ENCODE measurements at regions not wholly inside any gene's neighbourhood (a gene's known extent, or its start where the extent isn't known, plus 50 kb on each side); places are given as distances from the start of the nearest gene placed in this dataset.

GRCh38 chr6:8674126-8674525, 238.8 kb upstream of the SLC35B3 start:
- DNase-seq: no peak

GRCh38 chr6:8672882-8673281, 237.5 kb upstream of the SLC35B3 start:
- DNase-seq: no peak

GRCh38 chr6:8670792-8671191, 235.4 kb upstream of the SLC35B3 start:
- no peak for DNase-seq

- DNase-seq: no peak
Measured at GRCh38 chr6:8664700-8665099, 229.4 kb upstream of the SLC35B3 start.

- no peak for DNase-seq
Measured at GRCh38 chr6:8664070-8664469, 228.7 kb upstream of the SLC35B3 start.

GRCh38 chr6:8659404-8660189, 224.3 kb upstream of the SLC35B3 start:
- DNase-seq: no peak

- no peak for DNase-seq
Measured at GRCh38 chr6:8658416-8658815, 223.1 kb upstream of the SLC35B3 start.

- no peak for DNase-seq
Measured at GRCh38 chr6:8657522-8657921, 222.2 kb upstream of the SLC35B3 start.

- DNase-seq: no peak
Measured at GRCh38 chr6:8655670-8656454, 220.5 kb upstream of the SLC35B3 start.

- DNase-seq: no peak
Measured at GRCh38 chr6:8652710-8653109, 217.4 kb upstream of the SLC35B3 start.

- no peak for DNase-seq
Measured at GRCh38 chr6:8651998-8652397, 216.7 kb upstream of the SLC35B3 start.

- DNase-seq: no peak
Measured at GRCh38 chr6:8645212-8645611, 209.9 kb upstream of the SLC35B3 start.

GRCh38 chr6:8644306-8644705, 209.0 kb upstream of the SLC35B3 start:
- no peak for DNase-seq

- DNase-seq: no peak
Measured at GRCh38 chr6:8642854-8643253, 207.5 kb upstream of the SLC35B3 start.

- no peak for DNase-seq
Measured at GRCh38 chr6:8642131-8642530, 206.8 kb upstream of the SLC35B3 start.

GRCh38 chr6:8639928-8640649, 204.7 kb upstream of the SLC35B3 start:
- no peak for DNase-seq

GRCh38 chr6:8637896-8638597, 202.7 kb upstream of the SLC35B3 start:
- no peak for DNase-seq

- no peak for DNase-seq
Measured at GRCh38 chr6:8633762-8634161, 198.4 kb upstream of the SLC35B3 start.

GRCh38 chr6:8628736-8629135, 193.4 kb upstream of the SLC35B3 start:
- DNase-seq: no peak

- no peak for DNase-seq
Measured at GRCh38 chr6:8628063-8628462, 192.7 kb upstream of the SLC35B3 start.

GRCh38 chr6:8627085-8627861, 191.9 kb upstream of the SLC35B3 start:
- DNase-seq: no peak

- DNase-seq: no peak
Measured at GRCh38 chr6:8624665-8625064, 189.3 kb upstream of the SLC35B3 start.

Data from islet precursor cell (in vitro differentiated cells).